Stomach (tissue), 8 donors: ENCODE measurements at regions not wholly inside any gene's neighbourhood (a gene's known extent, or its start where the extent isn't known, plus 50 kb on each side); places are given as distances from the start of the nearest gene placed in this dataset.
"Not testable (repeated sequence)": the region's sequence is repeated elsewhere in the genome, so short reads cannot be mapped to it uniquely, and the experiment has no call there.

Source experiments
- DNase-seq, 2 donors: peaks; one replicate each; pipeline versions ENCODE4 v3.0.0 to v3.0.0-alpha.2; 2013 to 2019
- H3K27ac ChIP-seq, 5 donors: fragments of 200-600 bp in 4 of 5; sonication (generic) in 4 of 5; one replicate each; pipeline ENCODE4 v1.5.1; 2013 to 2019; ENCODE audit warnings: mild to moderate bottlenecking in 1 of 5, moderate library complexity in 1 of 5
- H3K27me3 ChIP-seq, 3 donors: fragments of 200-600 bp; sonication (generic); one replicate each; pipeline ENCODE4 v1.5.1; 2017 to 2019; ENCODE audit warnings: mixed run types in 1 of 3
- H3K36me3 ChIP-seq, 4 donors: fragments of 200-600 bp; sonication (generic); 1 replicate in 3 of 4; 2 replicates in 1 of 4; pipeline ENCODE4 v1.5.1; 2016 to 2019
- H3K4me1 ChIP-seq, 4 donors: fragments of 200-600 bp; sonication (generic); one replicate each; pipeline ENCODE4 v1.5.1; 2016 to 2019
- H3K4me3 ChIP-seq, 4 donors: fragments of 200-600 bp; sonication (generic) in 3 of 4; one replicate each; pipeline ENCODE4 v1.5.1; 2016 to 2019; ENCODE audit warnings: mild to moderate bottlenecking in 1 of 4
- H3K9me3 ChIP-seq, 4 donors: fragments of 200-600 bp; sonication (generic); one replicate each; pipeline ENCODE4 v1.5.1; 2016 to 2019
- CTCF ChIP-seq, 7 experiments: fragments of 450-650 bp in 4 of 7; fragments of 200-600 bp in 3 of 7; sonication (generic) in 3 of 7; IDR thresholded peaks; one replicate each; pipeline ENCODE4 v1.5.1; 2016 to 2019; ENCODE audit warnings: antibody characterized with exemption in 7 of 7, control low read depth in 2 of 7, mild to moderate bottlenecking in 1 of 7
- EP300 ChIP-seq: sonication (generic); formaldehyde crosslinking; IDR thresholded peaks from one replicate; pipeline ENCODE4 v1.6.1; 2017; ENCODE audit warnings: antibody characterized with exemption
- POLR2A ChIP-seq, 4 donors: fragments of 450-650 bp; IDR thresholded peaks; one replicate each; pipeline ENCODE4 v1.6.1; 2016; ENCODE audit warnings: antibody characterized with exemption in 4 of 4, control low read depth in 2 of 4, mild to moderate bottlenecking in 1 of 4, moderate library complexity in 1 of 4
- POLR2AphosphoS5 ChIP-seq, 3 donors: sonication (generic); formaldehyde crosslinking; IDR thresholded peaks; one replicate each; pipeline ENCODE4 v1.6.1; 2016; ENCODE audit warnings: antibody characterized with exemption in 3 of 3
- WGBS, 5 donors: extraction: QIAGEN DNeasy Blood & Tissue Kit in 3 of 5; methylation state at CpG; one replicate each; pipeline versions ENCODE4 v1.1.5 to v1.1.7; 2013 to 2018; 5-methylcytosine and 5-hydroxymethylcytosine counted together
- intact Hi-C: fragments of 100-400 bp; cut with DNase I; formaldehyde crosslinking; loops from one replicate; pipeline ENCODE4 v1.15.1; 2023; ENCODE audit warnings: low total_unique reads
- donor health status: healthy with polysubstance abuse.
- donor health status: Bipolar disorder and iron deficiency.
- donor health status: healthy.

GRCh38 chr1:170424346-170424745 lies 107.6 kb upstream of the GORAB start:
- H3K9me3 ChIP-seq, result peaks cover 0 to 4% (median 0%) of the 10 kb centered on the region in 4 donors
- intact Hi-C loops, result no loop called here
- H3K4me1 ChIP-seq, result no peaks in the 10 kb centered on the region
- DNase-seq, result no peak
- H3K4me3 ChIP-seq, result no peak overlapping the region
- WGBS, 5 donors, result 33 to 75% (median 52%) methylated on average over 1 of the region's 1 CpG
- H3K27ac ChIP-seq, result no peak overlapping the region
- TF ChIP-seq CTCF (IDR thresholded peaks at IDR 0.05), result no peak
- no peak for TF ChIP-seq POLR2AphosphoS5 (IDR thresholded peaks at IDR 0.05)
- no peak for TF ChIP-seq EP300
- TF ChIP-seq POLR2A (IDR thresholded peaks at IDR 0.05), result no peak
- peaks cover 0 to 4% (median 0%) of the 10 kb centered on the region in 3 donors for H3K27me3 ChIP-seq
- H3K36me3 ChIP-seq, result no peaks in the 10 kb centered on the region

GRCh38 chr1:170426596-170426995 lies 105.4 kb upstream of the GORAB start:
- intact Hi-C loops, result no loop called here
- no peaks in the 10 kb centered on the region for H3K4me1 ChIP-seq
- 30 to 49% (median 45%) methylated on average over 5 of the region's 5 CpGs for WGBS, 5 donors
- peaks cover 0 to 4% (median 0%) of the 10 kb centered on the region in 4 donors for H3K9me3 ChIP-seq
- no peak for TF ChIP-seq CTCF (IDR thresholded peaks at IDR 0.05)
- no peak for TF ChIP-seq EP300
- no peak for TF ChIP-seq POLR2A (IDR thresholded peaks at IDR 0.05)
- no peak for TF ChIP-seq POLR2AphosphoS5 (IDR thresholded peaks at IDR 0.05)
- peaks cover 0 to 4% (median 0%) of the 10 kb centered on the region in 3 donors for H3K27me3 ChIP-seq
- no peaks in the 10 kb centered on the region for H3K36me3 ChIP-seq
- H3K4me3 ChIP-seq, result no peak overlapping the region
- DNase-seq, result no peak
- H3K27ac ChIP-seq, result no peak overlapping the region

DNA sequence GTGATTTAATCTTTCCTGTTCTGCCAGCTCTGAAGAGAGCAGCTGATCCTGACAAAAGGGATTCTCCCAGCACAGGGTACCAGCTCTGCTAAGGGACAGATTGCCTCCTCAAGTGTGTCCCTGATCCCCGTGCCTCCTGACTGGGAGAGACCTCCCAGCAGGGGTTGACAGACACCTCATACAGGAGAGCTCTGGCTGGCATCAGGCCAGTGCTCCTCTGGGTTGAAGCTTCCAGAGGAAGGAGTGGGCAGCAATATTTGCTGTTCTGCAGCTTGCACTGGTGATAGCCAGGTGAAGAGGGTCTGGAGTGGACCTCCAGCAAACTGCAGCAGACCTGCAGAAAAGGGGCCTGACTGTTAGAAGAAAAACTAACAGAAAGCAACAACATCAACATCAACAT lies 105.0 kb upstream of the GORAB start:
- H3K27me3 ChIP-seq, DNase-seq, H3K9me3 ChIP-seq, H3K4me3 ChIP-seq, H3K36me3 ChIP-seq, H3K27ac ChIP-seq, intact Hi-C loops, H3K4me1 ChIP-seq: not testable (repeated sequence)
- WGBS, 5 donors, result 61 to 71% (median 62%) methylated on average over 1 of the region's 1 CpG; no CpG with 5 or more reads in 1 of the 5 donors

DNA sequence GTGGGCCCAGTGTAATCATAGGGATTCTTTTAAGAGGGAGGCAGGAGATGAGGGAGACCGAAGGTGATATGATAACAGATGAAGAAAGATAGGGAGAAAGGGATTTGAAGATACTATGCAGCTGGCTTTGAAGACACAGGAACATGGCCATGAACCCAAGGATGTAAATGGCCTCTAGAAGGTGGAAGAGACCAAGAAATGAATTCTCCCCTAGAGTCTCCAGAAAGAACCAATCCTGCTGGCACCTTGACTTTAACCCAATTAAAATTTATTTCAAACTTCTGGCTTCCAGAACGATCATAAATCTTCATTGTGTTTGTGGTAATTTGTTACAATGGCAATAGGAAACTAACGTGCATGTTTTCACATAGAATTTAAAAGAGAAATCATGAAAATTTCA lies 95.0 kb upstream of the GORAB start:
- 54 to 69% (median 63%) methylated on average over 3 of the region's 3 CpGs for WGBS, 5 donors

More for the DNA sequence above, 95.0 kb upstream of the GORAB start:
- Histone ChIP-seq H3K36me3 (no peaks in the 10 kb centered on the region), H3K4me1 (no peaks in the 10 kb centered on the region), H3K9me3 (no peaks in the 10 kb centered on the region), H3K27ac (no peak overlapping the region), H3K4me3 (no peak overlapping the region), H3K27me3 (no peaks in the 10 kb centered on the region)
- TF ChIP-seq CTCF (IDR thresholded peaks at IDR 0.05) (no peak), POLR2AphosphoS5 (IDR thresholded peaks at IDR 0.05) (no peak), POLR2A (IDR thresholded peaks at IDR 0.05) (no peak), EP300 (no peak)
- intact Hi-C loops, result no loop called here
- DNase-seq, result no peak
